ENCODE measurements at regions not wholly inside any gene's neighbourhood (a gene's known extent, or its start where the extent isn't known, plus 50 kb on each side); places are given as distances from the start of the nearest gene placed in this dataset.

DNA sequence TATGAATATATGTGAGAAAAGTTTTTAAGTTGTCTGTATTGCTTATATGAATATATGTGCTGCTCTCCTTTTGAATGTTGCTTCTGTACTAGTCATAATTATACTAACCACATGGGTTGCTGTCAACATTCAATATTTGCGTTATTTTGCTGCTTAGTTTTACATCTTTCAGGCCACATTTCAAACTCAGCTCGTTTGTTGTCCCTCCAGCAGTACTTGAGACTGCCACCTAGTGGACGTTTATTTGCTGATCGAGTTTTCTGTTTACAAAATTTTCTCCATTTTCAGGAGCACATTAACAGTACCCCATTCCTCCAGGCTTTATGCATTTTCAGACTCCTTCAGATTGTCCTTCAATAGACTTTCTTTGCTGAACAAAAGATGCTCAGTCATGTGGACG, 75.8 kb downstream of the NUDT11 start:
- TF ChIP-seq, protein P1, sequence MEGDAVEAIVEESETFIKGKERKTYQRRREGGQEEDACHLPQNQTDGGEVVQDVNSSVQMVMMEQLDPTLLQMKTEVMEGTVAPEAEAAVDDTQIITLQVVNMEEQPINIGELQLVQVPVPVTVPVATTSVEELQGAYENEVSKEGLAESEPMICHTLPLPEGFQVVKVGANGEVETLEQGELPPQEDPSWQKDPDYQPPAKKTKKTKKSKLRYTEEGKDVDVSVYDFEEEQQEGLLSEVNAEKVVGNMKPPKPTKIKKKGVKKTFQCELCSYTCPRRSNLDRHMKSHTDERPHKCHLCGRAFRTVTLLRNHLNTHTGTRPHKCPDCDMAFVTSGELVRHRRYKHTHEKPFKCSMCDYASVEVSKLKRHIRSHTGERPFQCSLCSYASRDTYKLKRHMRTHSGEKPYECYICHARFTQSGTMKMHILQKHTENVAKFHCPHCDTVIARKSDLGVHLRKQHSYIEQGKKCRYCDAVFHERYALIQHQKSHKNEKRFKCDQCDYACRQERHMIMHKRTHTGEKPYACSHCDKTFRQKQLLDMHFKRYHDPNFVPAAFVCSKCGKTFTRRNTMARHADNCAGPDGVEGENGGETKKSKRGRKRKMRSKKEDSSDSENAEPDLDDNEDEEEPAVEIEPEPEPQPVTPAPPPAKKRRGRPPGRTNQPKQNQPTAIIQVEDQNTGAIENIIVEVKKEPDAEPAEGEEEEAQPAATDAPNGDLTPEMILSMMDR (IDR thresholded peaks at IDR 0.05; ENCODE audit: insufficient read depth, low read length): peak; percentile 19
- TF ChIP-seq, protein P2, sequence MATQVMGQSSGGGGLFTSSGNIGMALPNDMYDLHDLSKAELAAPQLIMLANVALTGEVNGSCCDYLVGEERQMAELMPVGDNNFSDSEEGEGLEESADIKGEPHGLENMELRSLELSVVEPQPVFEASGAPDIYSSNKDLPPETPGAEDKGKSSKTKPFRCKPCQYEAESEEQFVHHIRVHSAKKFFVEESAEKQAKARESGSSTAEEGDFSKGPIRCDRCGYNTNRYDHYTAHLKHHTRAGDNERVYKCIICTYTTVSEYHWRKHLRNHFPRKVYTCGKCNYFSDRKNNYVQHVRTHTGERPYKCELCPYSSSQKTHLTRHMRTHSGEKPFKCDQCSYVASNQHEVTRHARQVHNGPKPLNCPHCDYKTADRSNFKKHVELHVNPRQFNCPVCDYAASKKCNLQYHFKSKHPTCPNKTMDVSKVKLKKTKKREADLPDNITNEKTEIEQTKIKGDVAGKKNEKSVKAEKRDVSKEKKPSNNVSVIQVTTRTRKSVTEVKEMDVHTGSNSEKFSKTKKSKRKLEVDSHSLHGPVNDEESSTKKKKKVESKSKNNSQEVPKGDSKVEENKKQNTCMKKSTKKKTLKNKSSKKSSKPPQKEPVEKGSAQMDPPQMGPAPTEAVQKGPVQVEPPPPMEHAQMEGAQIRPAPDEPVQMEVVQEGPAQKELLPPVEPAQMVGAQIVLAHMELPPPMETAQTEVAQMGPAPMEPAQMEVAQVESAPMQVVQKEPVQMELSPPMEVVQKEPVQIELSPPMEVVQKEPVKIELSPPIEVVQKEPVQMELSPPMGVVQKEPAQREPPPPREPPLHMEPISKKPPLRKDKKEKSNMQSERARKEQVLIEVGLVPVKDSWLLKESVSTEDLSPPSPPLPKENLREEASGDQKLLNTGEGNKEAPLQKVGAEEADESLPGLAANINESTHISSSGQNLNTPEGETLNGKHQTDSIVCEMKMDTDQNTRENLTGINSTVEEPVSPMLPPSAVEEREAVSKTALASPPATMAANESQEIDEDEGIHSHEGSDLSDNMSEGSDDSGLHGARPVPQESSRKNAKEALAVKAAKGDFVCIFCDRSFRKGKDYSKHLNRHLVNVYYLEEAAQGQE (IDR thresholded peaks at IDR 0.05; ENCODE audit: insufficient replicate concordance, low read depth): no peak
- TF ChIP-seq POLR2AphosphoS5 (IDR thresholded peaks at IDR 0.05; ENCODE audit: low read depth): no peak
